ENCODE measurements at regions not wholly inside any gene's neighbourhood (a gene's known extent, or its start where the extent isn't known, plus 50 kb on each side); places are given as distances from the start of the nearest gene placed in this dataset.

- Histone ChIP-seq H3K4me3 (replicated peaks; ENCODE audit: insufficient read depth, low read length) (no peak overlapping the region), H3K27ac (replicated peaks) (no peak overlapping the region), H3K27me3 (ENCODE audit: insufficient read depth, poor library complexity, severe bottlenecking) (no peaks in the 10 kb centered on the region)
- DNase-seq (ENCODE audit: low read depth in 1 of 2, low spot score in 1 of 2) = no peak
- no peak for TF ChIP-seq REST (IDR thresholded peaks at IDR 0.05; ENCODE audit: insufficient replicate concordance, low read depth)
- TF ChIP-seq POLR2AphosphoS5 (IDR thresholded peaks at IDR 0.05; ENCODE audit: low read depth) = no peak
- TF ChIP-seq CTCF (IDR thresholded peaks at IDR 0.05; ENCODE audit: insufficient read depth, low read length) = no peak
- no peak for TF ChIP-seq GABPA (IDR thresholded peaks at IDR 0.05; ENCODE audit: low read depth)
- TF ChIP-seq SPI1 (IDR thresholded peaks at IDR 0.05; ENCODE audit: borderline replicate concordance, low read depth) = no peak
Measured at GRCh38 chr20:57786304-57786932, 76.6 kb upstream of the PMEPA1 start.

GRCh38 chr20:57785720-57786119, 75.9 kb upstream of the PMEPA1 start:
- no peak for TF ChIP-seq GABPA (IDR thresholded peaks at IDR 0.05; ENCODE audit: low read depth)
- no peak for TF ChIP-seq CTCF (IDR thresholded peaks at IDR 0.05; ENCODE audit: insufficient read depth, low read length)
- TF ChIP-seq SPI1 (IDR thresholded peaks at IDR 0.05; ENCODE audit: borderline replicate concordance, low read depth) = no peak
- H3K4me3 ChIP-seq (replicated peaks; ENCODE audit: insufficient read depth, low read length) = no peak overlapping the region
- no peak for DNase-seq (ENCODE audit: low read depth in 1 of 2, low spot score in 1 of 2)

GRCh38 chr20:57785061-57785460, 75.2 kb upstream of the PMEPA1 start:
- TF ChIP-seq REST (IDR thresholded peaks at IDR 0.05; ENCODE audit: insufficient replicate concordance, low read depth) = no peak
- no peak for TF ChIP-seq POLR2AphosphoS5 (IDR thresholded peaks at IDR 0.05; ENCODE audit: low read depth)
- no peak for TF ChIP-seq SPI1 (IDR thresholded peaks at IDR 0.05; ENCODE audit: borderline replicate concordance, low read depth)
- no peak for TF ChIP-seq CTCF (IDR thresholded peaks at IDR 0.05; ENCODE audit: insufficient read depth, low read length)
- TF ChIP-seq GABPA (IDR thresholded peaks at IDR 0.05; ENCODE audit: low read depth) = no peak
- Histone ChIP-seq H3K27ac (replicated peaks) (no peak overlapping the region), H3K4me3 (replicated peaks; ENCODE audit: insufficient read depth, low read length) (no peak overlapping the region), H3K27me3 (ENCODE audit: insufficient read depth, poor library complexity, severe bottlenecking) (no peaks in the 10 kb centered on the region)
- DNase-seq (ENCODE audit: low read depth in 1 of 2, low spot score in 1 of 2) = no peak

More at GRCh38 chr20:57785720-57786119, 75.9 kb upstream of the PMEPA1 start:
- H3K27ac ChIP-seq (replicated peaks) = no peak overlapping the region
- no peaks in the 10 kb centered on the region for H3K27me3 ChIP-seq (ENCODE audit: insufficient read depth, poor library complexity, severe bottlenecking)
